MG63 (cell line): ENCODE measurements at regions not wholly inside any gene's neighbourhood (a gene's known extent, or its start where the extent isn't known, plus 50 kb on each side); places are given as distances from the start of the nearest gene placed in this dataset.
"Not testable (repeated sequence)": the region's sequence is repeated elsewhere in the genome, so short reads cannot be mapped to it uniquely, and the experiment has no call there.

Experiments
- DNase-seq: peaks from one replicate; pipeline ENCODE4 v3.0.0-alpha.2; 2020
- H3K27me3 ChIP-seq: fragments of 250-450 bp; sonication (Bioruptor Pico); 2 replicates; pipeline ENCODE4 v1.5.1; 2020; ENCODE audit warnings: mild to moderate bottlenecking, moderate library complexity
- H3K36me3 ChIP-seq: fragments of 250-450 bp; sonication (Bioruptor Pico); 2 replicates; pipeline ENCODE4 v1.5.1; 2020; ENCODE audit warnings: mild to moderate bottlenecking, moderate library complexity
- H3K4me3 ChIP-seq: fragments of 250-450 bp; sonication (Bioruptor Pico); 2 replicates; pipeline ENCODE4 v1.5.1; 2020; ENCODE audit warnings: mild to moderate bottlenecking, moderate library complexity
- H3K9me3 ChIP-seq: fragments of 250-450 bp; sonication (Bioruptor Pico); 2 replicates; pipeline ENCODE4 v1.5.1; 2020; ENCODE audit warnings: mild to moderate bottlenecking, moderate library complexity

GRCh38 chr6:118367314-118367713, 180.8 kb upstream of the PLN start:
- Histone ChIP-seq H3K4me3 (no peak overlapping the region), H3K9me3 (peaks cover 7% of the 10 kb centered on the region), H3K27me3 (no peaks in the 10 kb centered on the region), H3K36me3 (no peaks in the 10 kb centered on the region)
- DNase-seq = no peak

GRCh38 chr6:118370722-118371121, 177.4 kb upstream of the PLN start:
- Histone ChIP-seq H3K9me3 (peaks cover 7% of the 10 kb centered on the region), H3K27me3 (no peaks in the 10 kb centered on the region), H3K36me3 (no peaks in the 10 kb centered on the region), H3K4me3 (no peak overlapping the region)
- no peak for DNase-seq

- Histone ChIP-seq H3K9me3 (peaks cover 7% of the 10 kb centered on the region), H3K36me3 (no peaks in the 10 kb centered on the region), H3K4me3 (no peak overlapping the region), H3K27me3 (no peaks in the 10 kb centered on the region)
- no peak for DNase-seq
Measured at GRCh38 chr6:118371955-118372354, 176.1 kb upstream of the PLN start.

- peaks cover 7% of the 10 kb centered on the region for H3K9me3 ChIP-seq
- H3K36me3 ChIP-seq = no peaks in the 10 kb centered on the region
- H3K4me3 ChIP-seq = no peak overlapping the region
- DNase-seq = peak; percentile 6
- H3K27me3 ChIP-seq = no peaks in the 10 kb centered on the region
Measured at GRCh38 chr6:118372413-118372812, 175.7 kb upstream of the PLN start.

DNA sequence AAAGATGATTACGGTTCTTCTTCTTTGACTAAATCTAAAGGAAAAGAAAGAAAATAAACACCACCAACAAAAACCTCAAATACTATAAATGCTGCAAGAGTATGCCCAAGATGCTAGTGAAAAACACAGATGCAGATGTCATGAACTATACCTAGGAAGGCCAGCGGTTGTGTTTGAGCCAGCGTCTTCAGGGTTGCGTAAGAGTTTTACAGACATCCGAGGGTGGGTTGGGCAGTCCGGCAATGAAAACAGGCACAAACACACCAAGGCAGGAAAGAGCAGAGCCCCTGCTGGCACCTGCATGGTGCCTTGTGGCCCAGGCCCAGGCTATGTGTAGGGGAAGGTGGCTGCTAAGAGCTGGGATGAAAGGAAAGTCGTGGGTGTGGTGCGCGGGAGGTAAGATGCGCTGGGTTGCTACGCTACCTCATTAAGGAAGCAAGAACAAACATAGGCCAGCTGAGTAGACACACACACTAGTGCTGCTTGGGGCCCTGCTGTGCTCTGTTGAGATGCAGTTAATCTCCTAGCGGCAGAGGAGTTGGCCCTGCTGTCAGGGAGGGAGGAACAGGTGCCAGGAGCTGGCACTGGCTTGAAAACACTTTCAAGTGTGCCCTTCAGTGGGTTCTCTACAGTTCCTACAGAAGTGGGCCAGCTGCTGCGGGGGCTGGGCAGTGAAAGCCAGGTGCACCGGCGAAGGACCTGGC, 170.2 kb upstream of the PLN start:
- Histone ChIP-seq H3K27me3 (no peaks in the 10 kb centered on the region), H3K4me3 (no peak overlapping the region), H3K36me3 (no peaks in the 10 kb centered on the region), H3K9me3 (no peaks in the 10 kb centered on the region)
- no peak for DNase-seq

DNA sequence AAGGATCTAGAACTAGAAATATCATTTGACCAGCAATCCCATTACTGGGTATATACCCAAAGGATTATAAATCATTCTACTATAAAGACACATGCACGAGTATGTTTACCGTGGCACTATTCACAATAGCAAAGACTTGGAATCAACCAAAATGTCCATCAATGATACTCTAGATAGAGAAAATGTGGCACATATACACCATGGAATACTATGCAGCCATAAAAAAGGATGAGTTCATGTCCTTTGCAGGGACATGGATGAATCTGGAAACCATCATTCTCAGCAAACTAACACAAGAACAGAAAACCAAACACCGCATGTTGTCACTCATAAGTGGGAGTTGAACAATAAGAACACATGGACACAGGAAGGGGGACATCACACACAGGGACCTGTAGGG, 167.5 kb upstream of the PLN start:
- DNase-seq, H3K4me3 ChIP-seq, H3K27me3 ChIP-seq, H3K9me3 ChIP-seq, H3K36me3 ChIP-seq: not testable (repeated sequence)

- no peaks in the 10 kb centered on the region for H3K27me3 ChIP-seq
- H3K36me3 ChIP-seq = no peaks in the 10 kb centered on the region
Measured at GRCh38 chr6:118382126-118382525, 166.0 kb upstream of the PLN start.

DNA sequence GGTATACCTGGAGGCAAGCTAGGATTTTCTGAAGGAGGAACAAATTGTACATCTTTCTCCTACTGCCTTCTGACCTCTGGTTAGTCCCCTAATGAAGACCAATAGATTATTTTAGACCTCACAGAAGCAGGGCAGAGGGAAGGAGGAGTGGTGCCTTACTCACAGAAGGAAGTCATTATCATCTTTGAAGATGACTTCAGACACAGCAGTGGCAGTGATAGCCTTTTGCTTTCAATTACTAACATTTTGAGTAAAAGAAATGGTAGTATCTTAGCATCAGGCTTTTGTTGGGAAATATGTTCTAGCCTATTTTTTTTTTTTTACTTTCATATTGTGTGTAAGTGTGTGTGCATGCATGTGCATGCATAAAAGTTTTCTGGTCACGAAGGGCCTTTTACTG, 164.2 kb upstream of the PLN start:
- DNase-seq = no peak
- Histone ChIP-seq H3K27me3 (no peaks in the 10 kb centered on the region), H3K4me3 (no peak overlapping the region), H3K36me3 (no peaks in the 10 kb centered on the region), H3K9me3 (peaks cover 10% of the 10 kb centered on the region; the same call in 1 of the 2 replicates)

More at GRCh38 chr6:118382126-118382525, 166.0 kb upstream of the PLN start:
- no peak for DNase-seq
- Histone ChIP-seq H3K4me3 (no peak overlapping the region), H3K9me3 (peaks cover 8% of the 10 kb centered on the region; the same call in 1 of the 2 replicates)

DNA sequence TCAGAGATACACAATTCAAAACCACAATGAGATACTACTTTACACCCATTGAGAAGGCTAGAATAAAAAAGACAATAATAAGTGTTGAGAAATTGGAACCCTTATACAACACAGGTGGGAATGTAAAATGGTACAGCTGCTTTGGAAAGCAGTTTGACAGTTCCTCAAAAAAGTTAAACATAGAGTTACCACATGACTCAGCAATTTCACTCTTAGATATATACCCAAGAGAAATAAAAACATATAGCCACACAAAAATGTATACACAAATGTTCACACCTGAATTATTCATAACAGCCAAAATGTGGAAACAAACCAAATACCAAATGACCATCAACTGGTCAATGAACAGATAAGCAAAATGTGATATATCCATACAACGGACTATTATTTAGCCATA, 161.1 kb upstream of the PLN start:
- Histone ChIP-seq H3K9me3 (peaks cover 10% of the 10 kb centered on the region; the same call in 1 of the 2 replicates), H3K27me3 (no peaks in the 10 kb centered on the region), H3K4me3 (no peak overlapping the region), H3K36me3 (no peaks in the 10 kb centered on the region)
- DNase-seq = no peak

- peak; percentile 78 for DNase-seq
Measured at GRCh38 chr6:118387921-118388701, 160.0 kb upstream of the PLN start.

DNA sequence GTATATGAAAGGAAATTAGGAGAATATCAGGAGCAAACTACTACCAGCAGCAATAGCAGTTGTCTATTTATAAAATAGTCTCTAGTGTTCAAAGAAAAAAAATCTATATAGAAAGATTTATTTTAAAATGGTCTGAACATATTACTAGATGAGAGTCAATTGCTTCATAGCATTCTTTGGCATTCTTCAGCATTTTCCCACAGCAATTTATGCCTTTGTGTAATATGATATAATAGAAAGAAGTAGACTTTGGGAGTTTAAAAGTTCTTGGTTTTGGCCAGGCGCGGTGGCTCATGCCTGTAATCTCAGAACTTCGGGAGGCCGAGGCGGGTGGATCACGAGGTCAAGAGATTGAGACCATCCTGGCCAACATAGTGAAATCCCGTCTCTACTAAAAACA, 157.0 kb upstream of the PLN start:
- Histone ChIP-seq H3K4me3 (no peak overlapping the region), H3K36me3 (no peaks in the 10 kb centered on the region), H3K9me3 (peaks cover 7% of the 10 kb centered on the region; the same call in 1 of the 2 replicates), H3K27me3 (no peaks in the 10 kb centered on the region)
- DNase-seq = no peak

More at GRCh38 chr6:118387921-118388701, 160.0 kb upstream of the PLN start:
- no peak overlapping the region for H3K4me3 ChIP-seq
- H3K36me3 ChIP-seq = no peaks in the 10 kb centered on the region
- H3K9me3 ChIP-seq = peaks cover 10% of the 10 kb centered on the region; the same call in 1 of the 2 replicates
- H3K27me3 ChIP-seq = no peaks in the 10 kb centered on the region

DNA sequence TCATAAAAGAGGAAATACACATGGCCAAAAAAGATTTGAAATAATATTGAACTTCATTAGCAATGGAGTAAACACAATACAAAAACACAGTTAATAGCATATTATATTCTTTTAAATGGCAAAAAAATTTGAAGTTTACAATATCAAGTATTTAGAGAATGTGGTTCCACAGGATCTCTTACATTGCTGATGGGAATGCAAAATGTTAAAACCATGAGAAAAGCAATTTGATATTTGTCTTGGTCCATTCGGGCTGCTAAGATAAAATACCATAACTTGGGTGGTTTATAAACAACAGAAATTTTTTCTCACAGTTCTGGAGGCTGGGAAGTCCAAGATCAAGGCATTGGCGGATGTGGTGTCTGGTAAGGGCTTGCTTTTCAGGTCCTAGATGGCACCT, 154.0 kb upstream of the PLN start:
- no peaks in the 10 kb centered on the region; the same call in 1 of the 2 replicates for H3K9me3 ChIP-seq
- DNase-seq = no peak
- no peaks in the 10 kb centered on the region for H3K36me3 ChIP-seq
- no peak overlapping the region for H3K4me3 ChIP-seq
- no peaks in the 10 kb centered on the region for H3K27me3 ChIP-seq

- H3K4me3 ChIP-seq = no peak overlapping the region
- H3K27me3 ChIP-seq = no peaks in the 10 kb centered on the region
- H3K9me3 ChIP-seq = no peaks in the 10 kb centered on the region; the same call in 1 of the 2 replicates
- no peak for DNase-seq
- H3K36me3 ChIP-seq = no peaks in the 10 kb centered on the region
Measured at GRCh38 chr6:118396969-118397368, 151.1 kb upstream of the PLN start.

DNA sequence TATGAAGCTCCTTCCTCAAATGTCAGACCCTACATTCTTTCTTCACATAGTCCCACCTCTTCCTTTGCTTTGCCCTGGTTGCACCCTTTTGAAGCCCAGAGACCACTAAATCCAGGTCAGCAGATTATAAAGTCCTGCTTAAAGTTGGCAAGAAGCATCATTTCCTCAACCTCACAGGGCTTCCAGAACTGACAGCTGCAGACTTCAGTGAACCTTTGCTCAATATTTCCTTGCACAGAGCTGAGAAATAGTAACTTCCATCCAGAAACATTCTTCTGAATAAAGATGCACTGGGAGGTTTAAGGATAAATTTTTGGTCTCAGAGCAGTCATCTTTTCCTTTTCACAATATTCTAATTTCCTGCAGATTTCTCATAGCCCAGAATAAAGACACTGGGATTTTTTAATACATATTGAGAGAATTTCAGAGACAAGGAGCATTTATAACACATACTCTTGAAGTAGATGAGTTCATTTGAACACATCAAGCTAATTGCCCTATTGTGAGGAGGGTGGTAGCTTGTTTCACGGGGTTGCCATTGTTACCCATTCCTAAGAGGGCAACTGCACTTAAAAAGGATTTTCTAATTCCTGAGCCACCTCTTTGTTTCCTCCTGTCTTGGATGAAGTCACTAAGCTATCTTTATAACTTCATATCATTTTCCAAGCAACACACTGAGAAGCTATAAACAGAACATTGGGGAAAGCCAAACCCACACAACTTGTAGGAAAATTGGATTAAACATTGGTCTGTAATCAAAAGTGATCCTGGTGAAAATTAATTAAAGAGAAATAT, 150.2 kb upstream of the PLN start:
- DNase-seq = no peak
- Histone ChIP-seq H3K4me3 (no peak overlapping the region), H3K27me3 (no peaks in the 10 kb centered on the region), H3K9me3 (no peaks in the 10 kb centered on the region), H3K36me3 (no peaks in the 10 kb centered on the region)

DNA sequence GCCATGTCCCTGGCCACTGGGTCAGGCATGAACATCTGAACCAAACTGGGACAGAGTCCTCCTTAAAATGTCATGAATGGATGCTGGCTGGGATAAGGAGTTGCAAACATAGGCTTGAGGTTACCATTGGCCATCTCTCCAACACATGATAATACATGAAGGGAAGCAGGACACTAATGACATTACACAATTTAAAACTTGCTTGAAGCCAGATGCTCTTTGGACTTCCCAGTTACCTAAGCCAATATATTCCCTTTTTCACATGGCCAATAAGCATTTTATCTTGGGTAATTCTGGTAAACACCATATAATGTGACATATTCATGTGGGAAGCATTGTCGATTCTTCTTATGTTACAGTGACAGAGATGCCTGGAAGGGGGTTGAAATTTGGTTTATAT, 148.0 kb upstream of the PLN start:
- Histone ChIP-seq H3K9me3 (no peaks in the 10 kb centered on the region), H3K27me3 (no peaks in the 10 kb centered on the region), H3K4me3 (no peak overlapping the region), H3K36me3 (no peaks in the 10 kb centered on the region)
- DNase-seq = no peak

- H3K4me3 ChIP-seq = no peak overlapping the region
- DNase-seq = no peak
- H3K27me3 ChIP-seq = no peaks in the 10 kb centered on the region
Measured at GRCh38 chr6:118400582-118400981, 147.5 kb upstream of the PLN start.

GRCh38 chr6:118401325-118401975, 146.6 kb upstream of the PLN start:
- DNase-seq = no peak
- H3K27me3 ChIP-seq = no peaks in the 10 kb centered on the region
- no peaks in the 10 kb centered on the region for H3K9me3 ChIP-seq
- no peaks in the 10 kb centered on the region for H3K36me3 ChIP-seq
- H3K4me3 ChIP-seq = no peak overlapping the region

More at GRCh38 chr6:118400582-118400981, 147.5 kb upstream of the PLN start:
- Histone ChIP-seq H3K9me3 (no peaks in the 10 kb centered on the region), H3K36me3 (no peaks in the 10 kb centered on the region)
